Right cardiac atrium (tissue), 5 donors: ENCODE measurements at regions not wholly inside any gene's neighbourhood (a gene's known extent, or its start where the extent isn't known, plus 50 kb on each side); places are given as distances from the start of the nearest gene placed in this dataset.

ENCODE experiments used
- ATAC-seq, 2 donors: fragments of 200-7000 bp; cut with Tn5 transposase; one replicate each; pipeline versions ENCODE4 v1.8.0 to v1.9.1; 2020; ENCODE audit warnings: moderate library complexity in 2 of 2, mild to moderate bottlenecking in 1 of 2
- DNase-seq, 3 donors: peaks; one replicate each; pipeline ENCODE4 v3.0.0-alpha.2; 2020
- H3K27ac ChIP-seq: one replicate; pipeline ENCODE4 v1.5.1; 2013; ENCODE audit warnings: mild to moderate bottlenecking, low read length, control low read depth, moderate library complexity
- H3K27me3 ChIP-seq: one replicate; pipeline ENCODE4 v1.6.1; 2013; ENCODE audit not compliant: control insufficient read depth, insufficient read depth
- H3K4me1 ChIP-seq: one replicate; pipeline ENCODE4 v1.6.1; 2013; ENCODE audit warnings: low read length; ENCODE audit not compliant: control insufficient read depth, insufficient read depth
- H3K4me3 ChIP-seq: one replicate; pipeline ENCODE4 v1.5.1; 2013; ENCODE audit warnings: low read length, control low read depth
- H3K9me3 ChIP-seq: one replicate; pipeline ENCODE4 v1.6.1; 2013; ENCODE audit warnings: low read length; ENCODE audit not compliant: control insufficient read depth
- whole genome bisulfite sequencing: extraction: QIAGEN DNeasy Blood & Tissue Kit; methylation state at CpG from one replicate; pipeline ENCODE4 v1.1.7; 2013; 5-methylcytosine and 5-hydroxymethylcytosine counted together
- intact Hi-C, 4 donors: fragments of 100-400 bp; cut with DNase I; formaldehyde crosslinking; loops; one replicate each; pipeline versions ENCODE4 v1.11.0 to v1.14.0; 2022 to 2023
- donor health status: healthy with polysubstance abuse.
- donor health status: DM: no; HTN: yes; CAD: no.
- donor health status: DM: no; HTN: no; CAD: no.
- donor health status: DM: no; HTN: yes; CAD: no; lungs with severe emphysema.
- donor health status: DM: yes; HTN: yes; CAD: no.

DNA sequence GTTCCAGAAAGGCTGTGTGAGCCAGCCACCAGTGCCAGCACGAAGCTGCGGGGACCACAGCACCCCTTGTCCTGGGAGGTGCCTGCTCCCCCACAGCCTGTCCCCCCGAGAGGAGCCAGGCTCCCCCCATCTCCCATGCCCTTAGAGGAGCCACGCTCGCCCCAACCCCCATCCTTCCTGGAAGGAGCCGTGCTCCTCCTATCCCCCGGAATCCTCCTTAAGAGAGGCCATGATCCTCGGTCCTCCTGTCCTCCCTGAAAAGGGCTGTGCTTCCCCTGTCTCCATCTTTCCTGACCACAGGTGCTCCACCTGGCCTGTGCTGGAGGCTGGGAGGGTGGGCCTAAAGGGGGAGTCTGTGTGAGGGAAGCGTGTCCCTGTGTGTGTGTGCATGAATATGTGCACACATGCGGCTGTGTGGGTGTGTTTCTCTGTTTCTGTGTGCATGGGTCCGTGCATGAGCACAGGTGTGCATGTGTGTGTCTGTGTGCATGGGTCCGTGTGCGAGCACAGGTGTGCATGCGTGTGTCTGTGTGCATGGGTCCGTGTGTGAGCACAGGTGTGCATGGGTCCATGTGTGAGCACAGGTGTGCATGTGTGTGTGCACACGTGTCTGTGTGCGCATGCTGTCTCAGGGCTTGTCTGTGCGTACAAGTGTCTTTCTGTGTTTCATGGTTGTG lies 80.3 kb downstream of the RTP5 start:
- peak in 1 of 2 donors; percentile 5 for ATAC-seq
- intact Hi-C loops = no loop called here
- Histone ChIP-seq H3K9me3 (no peaks in the 10 kb centered on the region), H3K4me1 (peaks cover 3% of the 10 kb centered on the region), H3K4me3 (no peak overlapping the region), H3K27me3 (no peaks in the 10 kb centered on the region), H3K27ac (no peak overlapping the region)
- WGBS = 81% methylated on average over 18 of the region's 18 CpGs
- DNase-seq = no peak

DNA sequence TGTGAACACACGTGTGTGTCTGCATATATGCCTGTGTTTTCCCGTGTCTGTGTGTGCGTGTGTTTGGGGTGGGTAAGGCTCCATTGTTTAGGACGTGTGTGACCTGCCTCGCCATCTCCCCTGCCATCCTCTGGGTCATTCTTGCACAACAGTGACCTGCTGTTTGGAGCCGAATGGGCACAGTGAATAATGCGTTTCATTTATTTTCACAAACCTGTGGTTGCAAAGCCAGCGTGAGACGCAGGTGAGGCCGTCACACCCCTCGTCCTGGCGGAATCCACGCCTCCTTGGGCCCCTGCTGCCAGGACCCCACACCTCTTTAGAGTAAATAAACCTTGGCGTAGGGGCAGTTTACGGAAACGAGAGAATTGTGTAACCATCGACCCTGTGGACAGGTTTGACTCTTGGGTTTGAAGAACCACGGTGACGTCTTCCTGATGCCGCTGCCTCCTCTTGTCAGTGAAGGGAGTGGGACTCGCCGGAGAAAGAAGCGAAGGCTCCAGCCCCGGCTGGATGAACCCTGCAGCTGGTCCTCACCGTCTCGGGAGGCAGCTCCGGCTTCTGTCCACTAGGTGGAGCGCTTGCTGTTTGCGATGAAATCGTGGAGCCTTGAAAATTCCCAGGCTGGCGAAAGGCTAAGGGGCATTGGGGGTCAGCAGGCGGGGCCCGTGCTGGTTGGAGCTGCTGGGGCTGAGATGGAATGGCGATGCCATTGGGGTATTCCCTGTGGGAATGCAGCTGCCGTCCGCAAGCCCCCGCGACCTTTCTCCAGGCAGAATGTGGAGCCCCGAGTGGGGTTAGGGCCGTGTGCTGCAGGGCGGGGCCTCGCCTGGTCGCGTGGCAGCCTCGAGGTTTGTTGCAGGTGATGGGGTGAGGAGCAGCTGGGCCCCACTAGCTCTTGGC lies 81.1 kb downstream of the RTP5 start:
- H3K4me3 ChIP-seq = no peak overlapping the region
- no peaks in the 10 kb centered on the region for H3K27me3 ChIP-seq

DNA sequence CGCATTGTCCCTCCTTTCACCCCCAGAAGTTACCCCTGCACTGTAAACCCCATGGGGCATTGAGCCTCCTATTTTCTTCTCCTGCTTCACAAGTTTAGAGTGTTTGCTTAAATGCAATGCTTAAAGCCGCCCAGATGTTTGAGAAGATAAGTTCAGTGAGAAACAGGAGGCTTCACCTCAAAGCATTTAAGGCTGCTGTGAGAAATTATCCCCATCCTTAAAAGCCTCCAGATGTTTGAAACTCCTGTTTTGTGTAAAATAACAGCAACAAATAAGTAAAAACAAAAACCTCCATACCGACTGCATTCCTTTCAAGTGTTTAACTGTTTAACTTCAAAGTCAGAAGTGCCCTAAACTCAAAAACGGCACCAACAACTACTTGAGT lies 81.8 kb downstream of the RTP5 start:
- H3K9me3 ChIP-seq = no peaks in the 10 kb centered on the region
- no peak overlapping the region for H3K4me3 ChIP-seq
- no peak overlapping the region for H3K27ac ChIP-seq
- DNase-seq = no peak
- no peaks in the 10 kb centered on the region for H3K27me3 ChIP-seq
- intact Hi-C loops = no loop called here
- no peak for ATAC-seq
- 31% methylated on average over 4 of the region's 4 CpGs for WGBS
- H3K4me1 ChIP-seq = peaks cover 3% of the 10 kb centered on the region

More for the DNA sequence above, 81.1 kb downstream of the RTP5 start:
- intact Hi-C loops = no loop called here
- no peaks in the 10 kb centered on the region for H3K9me3 ChIP-seq
- peaks cover 3% of the 10 kb centered on the region for H3K4me1 ChIP-seq
- DNase-seq (peak; percentile 74 to 91 (median 90)), ATAC-seq (peak; percentile 62 to 67)
- no peak overlapping the region for H3K27ac ChIP-seq
- WGBS = 30% methylated on average over 45 of the region's 45 CpGs

DNA sequence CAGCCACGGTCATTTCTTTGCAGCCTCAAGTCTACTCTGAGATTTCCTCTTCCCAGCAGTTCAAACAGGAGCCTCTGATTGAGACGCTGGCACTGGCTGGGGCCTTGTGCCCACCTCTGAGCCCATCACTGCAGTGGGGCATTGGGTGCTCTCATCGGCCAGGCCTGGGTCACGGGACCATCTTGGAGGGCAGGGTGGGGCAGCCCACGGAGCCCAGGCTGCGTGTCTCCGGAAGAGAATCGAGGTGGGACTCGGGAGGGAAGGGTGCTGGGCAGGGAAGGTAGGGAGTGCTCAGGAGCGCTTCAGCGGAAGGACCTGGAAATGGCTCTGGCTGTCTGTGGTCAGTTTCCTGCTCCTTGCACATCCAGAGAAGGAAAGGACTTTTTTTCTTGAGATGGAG lies 82.4 kb downstream of the RTP5 start:
- peak in 1 of 3 donors; percentile 53 for DNase-seq

DNA sequence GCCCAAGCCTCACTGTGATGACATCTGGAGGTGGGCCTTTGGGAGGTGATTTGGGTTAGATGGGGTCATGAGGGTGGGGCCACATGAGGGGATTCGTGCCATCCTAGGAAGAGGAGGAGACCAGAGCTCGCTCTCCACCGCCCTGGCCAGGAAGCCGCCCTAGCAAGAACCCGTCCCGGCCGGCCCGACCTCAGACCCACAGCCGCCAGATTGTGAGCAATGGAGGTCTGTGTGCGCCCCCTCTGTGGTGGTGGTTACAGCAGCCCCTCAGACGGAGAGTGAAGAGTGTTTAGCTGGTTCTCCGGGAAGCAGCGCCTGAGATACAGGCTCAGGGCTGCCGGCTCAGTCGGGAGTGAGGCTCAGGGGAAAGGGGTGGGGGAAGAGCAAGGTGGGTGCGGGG lies 83.3 kb downstream of the RTP5 start:
- H3K4me1 ChIP-seq = peaks cover 3% of the 10 kb centered on the region
- intact Hi-C loops = no loop called here
- H3K27me3 ChIP-seq = no peaks in the 10 kb centered on the region
- peak in 1 of 3 donors; percentile 54 for DNase-seq
- 85% methylated on average over 16 of the region's 16 CpGs for WGBS
- no peak overlapping the region for H3K4me3 ChIP-seq
- no peak for ATAC-seq
- H3K9me3 ChIP-seq = no peaks in the 10 kb centered on the region
- no peak overlapping the region for H3K27ac ChIP-seq

More for the DNA sequence above, 82.4 kb downstream of the RTP5 start:
- no peaks in the 10 kb centered on the region for H3K9me3 ChIP-seq
- ATAC-seq = no peak
- intact Hi-C loops = no loop called here
- H3K27me3 ChIP-seq = no peaks in the 10 kb centered on the region
- peaks cover 3% of the 10 kb centered on the region for H3K4me1 ChIP-seq
- no peak overlapping the region for H3K4me3 ChIP-seq
- WGBS = 89% methylated on average over 11 of the region's 11 CpGs
- no peak overlapping the region for H3K27ac ChIP-seq

DNA sequence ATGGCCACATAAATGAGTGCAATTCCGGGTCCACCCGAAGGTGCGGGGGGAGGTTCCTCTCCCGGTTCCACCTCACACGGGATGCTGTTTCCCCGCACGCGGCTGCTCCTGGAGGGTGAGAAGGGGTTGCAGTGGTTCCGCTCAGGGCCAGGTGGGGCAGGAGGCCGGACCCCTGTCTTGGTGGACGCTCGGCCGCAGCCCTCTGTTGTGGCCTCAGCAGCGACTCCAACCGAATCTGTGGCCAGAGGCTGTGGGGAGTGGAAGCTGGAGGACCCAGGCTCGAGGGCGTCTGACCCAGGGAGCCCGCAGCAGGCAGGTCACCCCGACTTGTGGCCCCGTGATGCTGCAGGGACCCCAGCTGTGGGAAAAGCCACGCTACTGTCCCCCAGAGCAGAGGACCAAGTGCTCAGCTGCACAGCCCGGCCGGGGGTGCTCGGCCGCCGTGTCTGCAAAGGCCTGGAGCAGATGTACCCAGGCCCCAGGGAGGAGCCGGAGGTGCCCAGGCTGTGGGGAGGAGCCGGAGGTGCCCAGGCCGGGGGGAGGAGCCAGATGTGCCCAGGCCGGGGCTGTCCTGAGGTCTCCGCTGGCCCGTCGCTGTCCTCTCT lies 83.9 kb downstream of the RTP5 start:
- DNase-seq (peak in 1 of 3 donors; percentile 55), ATAC-seq (no peak)
- 89% methylated on average over 33 of the region's 33 CpGs for WGBS
- peaks cover 3% of the 10 kb centered on the region for H3K4me1 ChIP-seq
- no peak overlapping the region for H3K27ac ChIP-seq
- no peaks in the 10 kb centered on the region for H3K27me3 ChIP-seq
- H3K4me3 ChIP-seq = no peak overlapping the region
- H3K9me3 ChIP-seq = no peaks in the 10 kb centered on the region
- intact Hi-C loops = no loop called here

DNA sequence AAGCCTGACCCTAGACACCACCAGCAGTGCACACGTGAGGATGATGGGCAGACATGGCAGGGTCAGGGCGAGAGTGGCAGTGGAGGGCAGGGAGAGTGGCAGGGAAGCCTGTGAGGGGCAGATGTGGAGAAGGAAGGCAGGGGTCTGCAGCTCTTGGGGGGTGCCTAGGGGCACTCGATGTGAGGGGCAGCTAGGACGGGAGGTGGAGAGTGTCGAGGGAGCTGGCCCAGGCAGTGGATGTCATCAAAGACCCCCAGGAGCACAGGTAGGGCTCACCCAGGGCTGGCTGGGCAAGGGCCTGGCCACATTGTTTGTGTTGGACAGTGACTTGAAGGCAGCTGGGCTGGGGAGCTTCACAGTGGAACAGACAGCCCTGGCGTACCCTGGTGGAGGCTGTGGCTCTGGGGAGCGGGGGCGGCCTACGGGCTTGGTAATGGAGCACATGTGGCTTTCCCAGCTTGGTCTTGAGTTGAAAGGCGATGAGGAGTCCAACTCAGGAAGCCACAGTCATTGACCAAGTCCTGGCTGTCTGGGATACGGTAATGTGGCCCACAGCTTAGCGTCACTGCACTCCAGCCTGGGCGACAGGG lies 87.1 kb downstream of the RTP5 start:
- Histone ChIP-seq H3K27ac (no peak overlapping the region), H3K9me3 (no peaks in the 10 kb centered on the region), H3K4me3 (no peak overlapping the region), H3K4me1 (no peaks in the 10 kb centered on the region), H3K27me3 (no peaks in the 10 kb centered on the region)
- 90% methylated on average over 13 of the region's 13 CpGs for WGBS
- intact Hi-C loops = no loop called here
- DNase-seq (no peak), ATAC-seq (no peak)

DNA sequence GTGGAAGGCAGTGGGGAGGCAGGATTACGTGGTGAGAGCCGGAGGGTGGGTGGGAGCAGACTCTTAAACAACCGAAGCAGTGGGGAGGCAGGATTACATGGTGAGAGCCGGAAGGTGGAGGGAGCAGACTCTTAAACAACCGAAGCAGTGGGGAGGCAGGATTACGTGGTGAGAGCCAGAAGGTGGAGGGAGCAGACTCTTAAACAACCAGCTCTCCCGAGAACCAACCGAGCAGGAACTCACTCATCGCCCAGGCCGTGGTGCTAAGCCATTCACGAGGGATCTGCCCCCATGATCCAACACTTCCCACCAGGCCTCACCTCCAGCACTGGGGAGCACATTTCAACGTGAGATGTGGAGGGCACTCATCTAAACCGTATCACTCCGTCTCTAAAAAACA lies 87.7 kb downstream of the RTP5 start:
- ATAC-seq (no peak), DNase-seq (no peak)
- H3K27me3 ChIP-seq = no peaks in the 10 kb centered on the region
- no peak overlapping the region for H3K4me3 ChIP-seq
- intact Hi-C loops = no loop called here
- H3K4me1 ChIP-seq = no peaks in the 10 kb centered on the region
- 86% methylated on average over 14 of the region's 14 CpGs for WGBS
- no peak overlapping the region for H3K27ac ChIP-seq
- no peaks in the 10 kb centered on the region for H3K9me3 ChIP-seq

DNA sequence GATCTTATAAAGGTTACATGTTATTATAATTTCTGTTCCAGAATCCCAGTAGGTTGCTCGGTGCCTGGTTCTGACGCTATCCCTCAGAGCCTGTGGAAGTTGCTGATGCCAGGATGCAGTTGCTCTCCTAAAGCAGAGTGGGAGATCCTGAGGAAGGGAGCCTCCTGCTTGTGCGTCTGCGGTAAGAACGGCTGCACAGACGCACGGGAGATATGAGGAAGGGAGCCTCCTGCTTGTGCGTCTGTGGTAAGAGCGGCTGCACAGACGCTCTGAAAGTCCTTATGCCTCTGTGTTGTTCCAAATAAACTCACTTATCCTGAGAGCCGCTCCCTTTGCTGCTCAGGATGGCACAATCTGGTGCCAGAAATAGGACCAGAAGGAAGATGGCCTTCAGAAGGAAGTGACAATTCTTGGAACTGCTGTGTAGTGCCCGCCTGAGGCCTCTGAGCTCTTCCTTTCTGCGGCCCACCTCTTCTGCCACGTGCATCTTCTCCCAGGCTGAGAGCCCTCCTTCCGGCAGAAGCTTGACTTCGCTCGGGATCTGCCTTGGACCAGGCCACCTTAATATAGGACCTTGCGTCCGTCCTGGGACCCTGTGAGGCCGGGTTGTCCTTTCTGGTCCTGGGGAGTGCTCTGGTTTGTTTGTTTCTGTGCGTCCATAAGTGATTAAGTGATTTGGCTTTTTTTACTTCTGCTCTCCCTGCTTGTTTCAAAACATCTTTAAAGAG lies 89.5 kb downstream of the RTP5 start:
- H3K9me3 ChIP-seq = no peaks in the 10 kb centered on the region
- H3K4me1 ChIP-seq = no peaks in the 10 kb centered on the region
- no peak overlapping the region for H3K4me3 ChIP-seq
- no peaks in the 10 kb centered on the region for H3K27me3 ChIP-seq
- 85% methylated on average over 21 of the region's 21 CpGs for WGBS
- DNase-seq (no peak), ATAC-seq (no peak)
- intact Hi-C loops = no loop called here
- no peak overlapping the region for H3K27ac ChIP-seq

DNA sequence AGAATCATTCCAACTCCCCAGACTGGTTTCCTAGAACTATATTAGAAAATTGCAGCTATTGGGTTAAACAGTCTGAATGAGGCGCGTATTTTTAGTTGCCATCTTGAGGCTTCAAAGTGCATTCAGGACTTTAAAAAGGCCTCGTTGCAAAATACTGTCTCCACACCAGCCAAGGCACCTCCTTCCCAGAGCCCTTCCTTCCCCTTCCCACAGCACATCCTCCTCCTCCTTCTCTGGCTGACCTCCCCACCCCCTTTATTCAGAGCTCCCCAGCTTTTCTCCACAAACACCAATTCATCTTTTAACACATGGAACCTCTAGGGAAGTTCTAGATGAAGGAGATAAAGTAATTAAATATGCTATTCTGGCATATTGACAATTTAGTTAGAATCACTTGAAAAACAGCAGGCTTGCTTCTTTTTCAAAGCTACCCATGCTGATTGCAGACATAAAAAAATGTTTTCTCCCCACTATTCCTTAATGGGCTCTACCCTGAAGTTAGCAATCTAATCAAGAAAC lies 90.3 kb downstream of the RTP5 start:
- no peaks in the 10 kb centered on the region for H3K4me1 ChIP-seq
- no peak overlapping the region for H3K27ac ChIP-seq
- no peak overlapping the region for H3K4me3 ChIP-seq
- no peaks in the 10 kb centered on the region for H3K9me3 ChIP-seq
- WGBS = 49% methylated on average over 3 of the region's 3 CpGs
- DNase-seq (no peak), ATAC-seq (no peak)
- no peaks in the 10 kb centered on the region for H3K27me3 ChIP-seq
- intact Hi-C loops = no loop called here
